HEK293T (cell line): ENCODE measurements at regions not wholly inside any gene's neighbourhood (a gene's known extent, or its start where the extent isn't known, plus 50 kb on each side); places are given as distances from the start of the nearest gene placed in this dataset.

Source experiments
- BHLHE40 ChIP-seq: fragments of 450-650 bp; IDR thresholded peaks from 2 replicates; pipeline ENCODE4 v1.6.1; 2016; ENCODE audit warnings: mild to moderate bottlenecking, moderate library complexity, borderline replicate concordance
- ELF4 ChIP-seq: fragments of 450-650 bp; IDR thresholded peaks from 2 replicates; pipeline ENCODE4 v1.6.1; 2017; ENCODE audit warnings: antibody characterized with exemption
- PKNOX1 ChIP-seq: fragments of 450-650 bp; IDR thresholded peaks from 2 replicates; pipeline ENCODE4 v1.6.1; 2016

DNA sequence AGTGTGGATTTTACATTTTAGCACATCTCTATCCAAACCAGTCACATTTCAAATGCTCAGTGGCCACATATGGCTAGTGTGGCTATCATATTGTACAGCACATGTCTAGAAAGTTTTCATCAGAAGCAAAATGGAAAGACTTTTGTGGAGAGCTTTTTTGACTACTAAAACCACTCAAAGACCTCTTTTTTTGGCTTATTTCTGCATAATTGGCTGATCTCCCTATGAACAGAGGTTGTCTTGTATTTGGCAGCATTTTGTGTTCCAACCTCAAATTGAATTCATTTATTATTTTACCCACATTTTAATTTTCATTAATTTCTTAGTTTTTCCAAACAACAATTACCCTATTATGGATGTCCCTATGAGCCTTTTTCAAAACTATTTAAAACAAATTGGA is 395.7 kb downstream of the TLE1 start:
- TF ChIP-seq PKNOX1 (no peak), BHLHE40 (no peak), ELF4 (no peak)
